GM13977 (cell line): ENCODE measurements at regions not wholly inside any gene's neighbourhood (a gene's known extent, or its start where the extent isn't known, plus 50 kb on each side); places are given as distances from the start of the nearest gene placed in this dataset.
"Not testable (repeated sequence)": the region's sequence is repeated elsewhere in the genome, so short reads cannot be mapped to it uniquely, and the experiment has no call there.

Experiments
- DNase-seq: peaks from one replicate; pipeline ENCODE4 v3.0.0; 2012; ENCODE audit warnings: low spot score
- CTCF ChIP-seq: IDR thresholded peaks from 2 replicates; pipeline ENCODE4 v1.5.1; 2012; ENCODE audit warnings: mild to moderate bottlenecking, control low read depth; ENCODE audit not compliant: insufficient read depth; ENCODE audit errors: extremely low read depth, missing control alignments
- in situ Hi-C: fragments of 300-500 bp; cut with MboI; formaldehyde crosslinking; loops from one replicate; pipeline ENCODE4 v1.12.0; 2022; ENCODE audit warnings: low sequenced_read_pairs, low pct_unique_long_range_greater_than_20kb, mixed read lengths, inconsistent platforms; ENCODE audit not compliant: unreplicated experiment

GRCh38 chr2:8558956-8559355, 122.9 kb upstream of the ID2 start:
- in situ Hi-C loops: no loop called here
- DNase-seq: no peak
- no peak for TF ChIP-seq CTCF

GRCh38 chr2:8559805-8560204, 122.1 kb upstream of the ID2 start:
- no peak for TF ChIP-seq CTCF
- in situ Hi-C loops: no loop called here
- DNase-seq: no peak

GRCh38 chr2:8561692-8562091, 120.2 kb upstream of the ID2 start:
- DNase-seq, in situ Hi-C loops: not testable (repeated sequence)

GRCh38 chr2:8563814-8564474, 117.9 kb upstream of the ID2 start:
- DNase-seq: no peak
- in situ Hi-C loops: no loop called here
- TF ChIP-seq CTCF: no peak

- no peak for DNase-seq
- in situ Hi-C loops: no loop called here
- TF ChIP-seq CTCF: no peak
Measured at GRCh38 chr2:8564475-8564874, 117.4 kb upstream of the ID2 start.

GRCh38 chr2:8565399-8566154, 116.3 kb upstream of the ID2 start:
- no peak for DNase-seq
- in situ Hi-C loops: no loop called here
- no peak for TF ChIP-seq CTCF

GRCh38 chr2:8566155-8566670, 115.6 kb upstream of the ID2 start:
- TF ChIP-seq CTCF: no peak
- DNase-seq: no peak
- in situ Hi-C loops: no loop called here
